ENCODE measurements at regions not wholly inside any gene's neighbourhood (a gene's known extent, or its start where the extent isn't known, plus 50 kb on each side); places are given as distances from the start of the nearest gene placed in this dataset.

DNA sequence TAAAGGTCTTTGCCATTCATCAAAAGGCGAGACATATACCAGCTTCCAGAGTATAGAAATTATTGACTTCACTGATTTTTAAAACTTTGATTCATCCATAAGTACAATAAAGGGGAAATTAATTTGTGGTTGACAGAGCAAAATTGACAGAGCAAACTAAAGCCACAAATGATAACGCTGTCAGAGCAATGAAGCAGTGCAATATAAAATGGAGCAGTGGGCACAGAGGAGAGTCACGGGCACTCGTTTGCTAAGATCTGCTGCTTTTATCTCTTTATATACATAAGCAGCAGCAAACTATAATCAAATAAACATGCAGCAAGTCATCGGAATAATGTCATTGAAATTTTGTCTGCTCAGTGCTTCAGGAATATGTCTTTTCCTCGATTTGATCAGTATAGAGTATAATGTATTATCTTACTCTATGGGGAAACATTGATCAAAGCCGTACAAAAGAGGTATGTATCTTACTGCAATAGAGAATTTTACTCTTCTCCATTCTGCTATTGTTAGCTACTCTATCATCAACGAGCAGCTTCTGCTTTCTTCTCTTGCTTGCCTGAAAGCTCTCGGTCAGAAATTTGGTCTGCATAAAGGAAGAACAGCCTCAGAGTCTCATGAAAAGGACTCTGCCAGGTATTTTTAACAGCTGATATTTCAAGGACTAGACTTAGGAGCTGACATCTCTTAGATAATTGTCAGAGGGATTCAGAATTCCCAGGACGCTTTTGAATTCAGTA is 546.0 kb upstream of the ARID1B start:
- POLR2A ChIA-PET, result no interaction called here
- DNase-seq (ENCODE audit: low read depth, low spot score), result no peak
- TF ChIP-seq, protein P1, sequence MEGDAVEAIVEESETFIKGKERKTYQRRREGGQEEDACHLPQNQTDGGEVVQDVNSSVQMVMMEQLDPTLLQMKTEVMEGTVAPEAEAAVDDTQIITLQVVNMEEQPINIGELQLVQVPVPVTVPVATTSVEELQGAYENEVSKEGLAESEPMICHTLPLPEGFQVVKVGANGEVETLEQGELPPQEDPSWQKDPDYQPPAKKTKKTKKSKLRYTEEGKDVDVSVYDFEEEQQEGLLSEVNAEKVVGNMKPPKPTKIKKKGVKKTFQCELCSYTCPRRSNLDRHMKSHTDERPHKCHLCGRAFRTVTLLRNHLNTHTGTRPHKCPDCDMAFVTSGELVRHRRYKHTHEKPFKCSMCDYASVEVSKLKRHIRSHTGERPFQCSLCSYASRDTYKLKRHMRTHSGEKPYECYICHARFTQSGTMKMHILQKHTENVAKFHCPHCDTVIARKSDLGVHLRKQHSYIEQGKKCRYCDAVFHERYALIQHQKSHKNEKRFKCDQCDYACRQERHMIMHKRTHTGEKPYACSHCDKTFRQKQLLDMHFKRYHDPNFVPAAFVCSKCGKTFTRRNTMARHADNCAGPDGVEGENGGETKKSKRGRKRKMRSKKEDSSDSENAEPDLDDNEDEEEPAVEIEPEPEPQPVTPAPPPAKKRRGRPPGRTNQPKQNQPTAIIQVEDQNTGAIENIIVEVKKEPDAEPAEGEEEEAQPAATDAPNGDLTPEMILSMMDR (IDR thresholded peaks at IDR 0.05; ENCODE audit: insufficient read depth, low read length, missing control alignments), result no peak
- CTCF ChIA-PET, result no interaction called here
- H3K4me3 ChIP-seq (ENCODE audit: low read depth, low read length), result no peak overlapping the region

DNA sequence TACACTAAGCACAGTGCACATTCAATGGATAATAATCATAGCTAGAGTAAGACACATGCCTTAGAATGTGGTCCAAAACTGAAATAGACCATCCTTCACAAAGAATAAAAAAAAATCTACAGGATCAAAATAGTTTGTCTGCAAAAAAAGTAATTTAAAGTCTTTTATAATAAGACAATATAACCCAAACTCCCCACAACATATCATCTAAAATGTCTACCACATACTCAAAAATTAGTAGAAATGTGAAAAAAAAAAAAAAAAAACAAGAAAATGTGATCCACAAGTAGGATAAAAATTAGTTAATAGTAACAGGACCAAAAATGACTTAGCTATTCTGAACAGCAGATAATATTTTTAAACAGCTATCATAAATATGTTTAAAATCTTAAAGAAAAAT is 557.2 kb upstream of the ARID1B start:
- no peak for DNase-seq (ENCODE audit: low read depth, low spot score)
- CTCF ChIA-PET, result no interaction called here
- TF ChIP-seq, protein P1 (IDR thresholded peaks at IDR 0.05; ENCODE audit: insufficient read depth, low read length, missing control alignments), result no peak
- POLR2A ChIA-PET, result no interaction called here
- no peak overlapping the region for H3K4me3 ChIP-seq (ENCODE audit: low read depth, low read length)

DNA sequence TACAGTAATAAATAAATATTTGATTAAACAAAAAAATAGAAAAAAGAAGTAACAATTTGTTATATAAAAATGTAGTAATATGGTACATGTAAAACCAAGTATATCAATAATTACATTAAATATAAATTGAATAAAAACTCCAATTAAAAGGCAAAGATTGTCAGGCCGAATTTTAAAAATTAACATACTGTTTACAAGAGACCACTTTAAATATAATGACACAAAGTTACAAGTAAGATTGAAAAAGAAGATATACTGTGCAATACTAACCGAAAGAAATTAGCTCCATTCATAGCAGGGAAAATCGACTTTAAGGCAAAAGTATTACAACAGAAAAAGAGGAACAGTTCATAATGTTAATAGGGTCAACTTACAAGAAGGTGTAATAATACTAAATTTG is 571.5 kb upstream of the ARID1B start:
- CTCF ChIA-PET, result no interaction called here
- H3K4me3 ChIP-seq (ENCODE audit: low read depth, low read length), result no peak overlapping the region
- TF ChIP-seq, protein P1 (IDR thresholded peaks at IDR 0.05; ENCODE audit: insufficient read depth, low read length, missing control alignments), result no peak

DNA sequence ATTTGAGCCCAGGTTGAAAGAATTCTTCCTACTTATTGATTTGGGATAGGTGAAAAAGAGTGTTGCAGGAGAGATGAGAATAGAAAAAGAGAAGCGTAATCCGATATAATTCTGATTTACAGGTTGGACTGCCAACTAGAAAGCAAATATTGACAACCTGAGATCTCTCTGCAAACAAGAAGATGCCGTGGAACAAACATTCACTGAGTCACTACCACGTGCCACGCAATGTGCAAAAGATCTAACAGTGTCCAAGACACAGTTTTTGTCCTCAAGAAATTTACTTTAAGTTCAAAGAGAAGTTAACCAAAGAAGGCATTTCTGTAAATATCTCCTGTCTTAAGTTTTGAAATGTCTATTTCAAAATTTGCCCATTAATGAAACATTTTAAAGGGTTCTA is 578.0 kb upstream of the ARID1B start:
- no peak for DNase-seq (ENCODE audit: low read depth, low spot score)
- CTCF ChIA-PET, result no interaction called here
- no peak overlapping the region for H3K4me3 ChIP-seq (ENCODE audit: low read depth, low read length)
- POLR2A ChIA-PET, result no interaction called here
- TF ChIP-seq, protein P1 (IDR thresholded peaks at IDR 0.05; ENCODE audit: insufficient read depth, low read length, missing control alignments), result no peak

More for the DNA sequence above, 571.5 kb upstream of the ARID1B start:
- POLR2A ChIA-PET, result no interaction called here
- no peak for DNase-seq (ENCODE audit: low read depth, low spot score)

DNA sequence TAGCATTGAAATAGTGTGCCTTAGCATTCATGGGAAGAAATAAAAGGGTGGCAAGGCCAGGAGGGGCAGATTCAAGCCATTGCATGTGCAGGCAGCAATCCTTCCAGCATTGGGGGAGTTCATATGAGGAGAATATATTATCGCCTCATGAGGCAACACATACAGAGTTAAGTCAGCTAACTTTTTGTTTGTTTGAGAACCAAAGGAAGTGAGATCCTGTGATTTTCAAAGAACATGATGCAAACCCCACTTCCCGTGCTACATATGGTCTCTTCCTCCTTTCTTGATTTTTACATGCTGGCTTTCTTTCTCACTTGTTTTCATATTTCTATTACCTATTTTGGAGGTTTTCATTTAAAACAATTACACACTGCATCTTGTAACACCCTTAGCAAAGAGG is 579.7 kb upstream of the ARID1B start:
- H3K4me3 ChIP-seq (ENCODE audit: low read depth, low read length), result no peak overlapping the region
- CTCF ChIA-PET, result no interaction called here
- TF ChIP-seq, protein P1 (IDR thresholded peaks at IDR 0.05; ENCODE audit: insufficient read depth, low read length, missing control alignments), result no peak
- POLR2A ChIA-PET, result no interaction called here
- DNase-seq (ENCODE audit: low read depth, low spot score), result no peak

DNA sequence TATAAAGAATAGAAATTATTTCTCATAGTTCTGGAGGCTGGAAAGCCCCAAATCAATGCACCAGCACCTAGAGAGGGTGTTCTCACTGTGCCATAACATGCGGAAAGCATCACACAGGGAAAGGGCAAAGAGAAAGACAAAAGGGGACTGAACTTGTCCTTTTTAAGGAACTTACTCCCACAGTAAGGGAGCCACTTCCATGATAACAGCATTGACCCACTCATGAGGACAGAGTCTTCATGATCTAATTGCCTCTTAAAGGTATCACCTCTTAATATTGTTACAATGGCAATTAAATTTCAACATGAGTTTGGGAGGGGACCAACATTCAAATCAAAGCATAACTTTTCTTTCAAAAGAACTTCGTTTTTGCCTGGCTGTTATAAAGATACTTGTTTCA is 582.2 kb upstream of the ARID1B start:
- DNase-seq (ENCODE audit: low read depth, low spot score), result no peak
- CTCF ChIA-PET, result no interaction called here
- TF ChIP-seq, protein P1 (IDR thresholded peaks at IDR 0.05; ENCODE audit: insufficient read depth, low read length, missing control alignments), result no peak
- POLR2A ChIA-PET, result no interaction called here
- no peak overlapping the region for H3K4me3 ChIP-seq (ENCODE audit: low read depth, low read length)
